ENCODE measurements at regions not wholly inside any gene's neighbourhood (a gene's known extent, or its start where the extent isn't known, plus 50 kb on each side); places are given as distances from the start of the nearest gene placed in this dataset.

- no peak overlapping the region for H2AFZ ChIP-seq (ENCODE audit: low read depth, low read length)
- no peaks in the 10 kb centered on the region for H3K9me3 ChIP-seq (replicated peaks; ENCODE audit: control insufficient read depth, insufficient read depth, low read length)
- no peak overlapping the region for H3K9ac ChIP-seq (replicated peaks; ENCODE audit: extremely low read depth, insufficient read depth, low read length)
- no peaks in the 10 kb centered on the region for H3K4me1 ChIP-seq (ENCODE audit: control insufficient read depth, extremely low read depth, insufficient read depth, low read length)
- no peak overlapping the region for H3K4me3 ChIP-seq (replicated peaks in 1 of 3; ENCODE audit: insufficient read depth in 1 of 3, low read depth in 1 of 3, low read length in 3 of 3)
- intact Hi-C loops (cut with micrococcal nuclease) = no loop called here
- no peak overlapping the region for H3K4me2 ChIP-seq (ENCODE audit: insufficient read depth, low read length)
- TF ChIP-seq FOS (IDR thresholded peaks at IDR 0.05; ENCODE audit: borderline replicate concordance, insufficient read depth, low read length) = no peak
- TF ChIP-seq JUN (IDR thresholded peaks at IDR 0.05; ENCODE audit: borderline replicate concordance, insufficient read depth, insufficient read length, low read depth) = no peak
- TF ChIP-seq CTCF (IDR thresholded peaks at IDR 0.05; ENCODE audit: extremely low read depth in 1 of 2, insufficient read depth in 1 of 2, low read depth in 1 of 2, low read length in 2 of 2) = no peak
- TF ChIP-seq EZH2 (IDR thresholded peaks at IDR 0.05; ENCODE audit: borderline replicate concordance, low read depth, low read length, severe bottlenecking) = no peak
- TF ChIP-seq POLR2A (IDR thresholded peaks at IDR 0.05; ENCODE audit: low read depth, low read length) = no peak
- TF ChIP-seq, protein P1, sequence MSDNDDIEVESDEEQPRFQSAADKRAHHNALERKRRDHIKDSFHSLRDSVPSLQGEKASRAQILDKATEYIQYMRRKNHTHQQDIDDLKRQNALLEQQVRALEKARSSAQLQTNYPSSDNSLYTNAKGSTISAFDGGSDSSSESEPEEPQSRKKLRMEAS (IDR thresholded peaks at IDR 0.05; ENCODE audit: insufficient read depth, insufficient read length) = no peak
- no peak for TF ChIP-seq MYC (IDR thresholded peaks at IDR 0.05; ENCODE audit: low read depth, low read length)
- no peak for TF ChIP-seq GATA2 (IDR thresholded peaks at IDR 0.05; ENCODE audit: insufficient read depth, insufficient read length, low read depth, low read length)
- no peak for TF ChIP-seq POLR2AphosphoS5 (IDR thresholded peaks at IDR 0.05; ENCODE audit: insufficient read depth, low read depth, low read length)
- DNase-seq (ENCODE audit: low read depth, low spot score) (no peak), FAIRE-seq (no peak)
- CTCF ChIA-PET = interaction anchor here (1.2 to 1.7 kb wide), 2 partner anchors 11 to 19 kb away, joined by 3 to 4 read pairs; no protein-coding TSS in a partner anchor
- no peak overlapping the region for H3K27ac ChIP-seq (ENCODE audit: insufficient read depth, low read depth, low read length)
- no peaks in the 10 kb centered on the region for H3K36me3 ChIP-seq (ENCODE audit: control insufficient read depth in 2 of 2, extremely low read depth in 1 of 2, insufficient read depth in 2 of 2, low read length in 2 of 2)
- no peaks in the 10 kb centered on the region for H3K27me3 ChIP-seq (ENCODE audit: control insufficient read depth in 2 of 2, insufficient read depth in 2 of 2, low read length in 2 of 2)
- H3K79me2 ChIP-seq (ENCODE audit: control insufficient read depth, insufficient read depth, low read length) = no peaks in the 10 kb centered on the region
- no TSS peak for BruUV-seq (replicated peaks)
- POLR2A ChIA-PET = interaction anchor here (0.7 kb wide), 1 partner anchor 11 kb away, joined by 5 read pairs; no protein-coding TSS in a partner anchor
- dilution Hi-C loops (cut with MboI; ENCODE audit: extremely low pct_ligation_motif_present, low sequenced_read_pairs) = no loop called here
- no peaks in the 10 kb centered on the region for H3K9me1 ChIP-seq (replicated peaks; ENCODE audit: control insufficient read depth, extremely low read depth, insufficient read depth, low read length)
- H4K20me1 ChIP-seq (replicated peaks; ENCODE audit: control insufficient read depth, extremely low read depth, insufficient read depth, low read length) = no peaks in the 10 kb centered on the region
These were observed 59.9 kb upstream of the PRRX1 start for GRCh38 chr1:170604065-170604464.

Data from endothelial cell of umbilical vein (primary cell).